Panc1 (cell line): ENCODE measurements at regions not wholly inside any gene's neighbourhood (a gene's known extent, or its start where the extent isn't known, plus 50 kb on each side); places are given as distances from the start of the nearest gene placed in this dataset.

Source experiments
- ATAC-seq: fragments of 200-7000 bp; cut with Tn5 transposase; 2 replicates; pipeline ENCODE4 v1.9.1; 2020; ENCODE audit warnings: mild to moderate bottlenecking, moderate library complexity
- BruUV-seq: library from RNA; stranded (reverse); fragments of 400-500 nt; replicated peaks from 2 replicates; lab custom pipeline; 2021; lab: Mats Ljungman, UMichigan
- CTCF ChIA-PET: fragments of 300-600 bp; sonication (Branson Sonifier 250); formaldehyde crosslinking; loops from one replicate; lab custom pipeline; 2022; ENCODE audit warnings: antibody characterized with exemption; lab: Charles Lee
- POLR2A ChIA-PET: fragments of 300-600 bp; sonication (Branson Sonifier 250); formaldehyde crosslinking; loops from one replicate; lab custom pipeline; 2022; ENCODE audit warnings: antibody characterized with exemption; lab: Charles Lee
- DNase-seq: peaks from one replicate; pipeline ENCODE4 v3.0.0-alpha.2; 2010; ENCODE audit warnings: low read depth, low spot score
- H3K27ac ChIP-seq: 2 replicates; pipeline ENCODE4 v1.5.1; 2011; ENCODE audit warnings: mild to moderate bottlenecking, low read length, inconsistent platforms
- H3K27me3 ChIP-seq: fragments of 200-500 bp; sonication (Bioruptor generic); 2 replicates; pipeline ENCODE4 v1.6.0; 2014; ENCODE audit warnings: low read length, inconsistent platforms; ENCODE audit not compliant: control insufficient read depth, insufficient read depth
- H3K36me3 ChIP-seq: fragments of 200-500 bp; sonication (Bioruptor generic); 2 replicates; pipeline ENCODE4 v1.5.1; 2014; ENCODE audit warnings: inconsistent platforms, mild to moderate bottlenecking, low read length, moderate library complexity; ENCODE audit not compliant: control insufficient read depth, insufficient read depth
- H3K4me1 ChIP-seq: 2 replicates; pipeline ENCODE4 v1.5.1; 2011; ENCODE audit warnings: inconsistent platforms, mild to moderate bottlenecking, low read length, moderate library complexity; ENCODE audit not compliant: control insufficient read depth, insufficient read depth
- H3K4me3 ChIP-seq, 2 experiments: 2 replicates each; pipeline ENCODE4 v1.5.1; 2011 to 2012; ENCODE audit warnings: low read depth in 2 of 2, low read length in 2 of 2, mild to moderate bottlenecking in 2 of 2, inconsistent platforms in 1 of 2, moderate library complexity in 1 of 2
- H3K9me3 ChIP-seq: fragments of 200-500 bp; sonication (Bioruptor generic); 2 replicates; pipeline ENCODE4 v1.5.1; 2014; ENCODE audit warnings: low read depth, mild to moderate bottlenecking, inconsistent platforms, low read length, moderate library complexity; ENCODE audit not compliant: control insufficient read depth, insufficient read depth
- CTCF ChIP-seq: fragments of 450-650 bp; IDR thresholded peaks from 2 replicates; pipeline ENCODE4 v1.5.1; 2017; ENCODE audit warnings: mild to moderate bottlenecking
- POLR2AphosphoS5 ChIP-seq: IDR thresholded peaks from 2 replicates; pipeline ENCODE4 v1.6.1; 2012; ENCODE audit warnings: mild to moderate bottlenecking, low read depth, low read length, moderate library complexity
- REST ChIP-seq, 2 experiments: IDR thresholded peaks; 2 replicates each; pipeline ENCODE4 v1.6.1; 2011 to 2012; ENCODE audit warnings: low read depth in 2 of 2, control low read depth in 1 of 2, low read length in 1 of 2, mild to moderate bottlenecking in 1 of 2, moderate library complexity in 1 of 2; ENCODE audit not compliant: insufficient read depth in 1 of 2
- SIN3A ChIP-seq: IDR thresholded peaks from 2 replicates; pipeline ENCODE4 v1.6.1; 2012; ENCODE audit warnings: low read depth, mild to moderate bottlenecking, low read length, moderate library complexity, borderline replicate concordance; ENCODE audit not compliant: insufficient read depth
- TCF7L2 ChIP-seq: IDR thresholded peaks from 2 replicates; pipeline ENCODE4 v1.6.1; 2011; ENCODE audit warnings: mild to moderate bottlenecking, low read depth, low read length, inconsistent platforms
- in situ Hi-C: cut with HindIII; loops from 2 replicates; pipeline ENCODE4 v1.10.0; 2016; ENCODE audit warnings: low sequenced_read_pairs, low pct_unique_long_range_greater_than_20kb
- intact Hi-C: fragments of 100-400 bp; cut with micrococcal nuclease; formaldehyde crosslinking; loops from one replicate; pipeline ENCODE4 v1.10.0; 2022; ENCODE audit not compliant: unreplicated experiment

- DNase-seq (no peak), ATAC-seq (no peak)
- Histone ChIP-seq H3K4me3 (no peak overlapping the region), H3K27me3 (no peaks in the 10 kb centered on the region), H3K36me3 (no peaks in the 10 kb centered on the region), H3K4me1 (no peaks in the 10 kb centered on the region; the same call in 1 of the 2 replicates), H3K27ac (no peak overlapping the region), H3K9me3 (no peaks in the 10 kb centered on the region)
- in situ Hi-C loops (no loop called here), intact Hi-C loops (no loop called here)
- no peak for TF ChIP-seq SIN3A
- TF ChIP-seq REST (IDR thresholded peaks at IDR 0.05; ENCODE audit: insufficient read depth in 1 of 2, low read depth in 2 of 2, low read length in 1 of 2): no peak
- TF ChIP-seq POLR2AphosphoS5: no peak
- no peak for TF ChIP-seq TCF7L2
- no peak for TF ChIP-seq CTCF
- CTCF ChIA-PET: no interaction called here
- POLR2A ChIA-PET: no interaction called here
- BruUV-seq: no TSS peak
Observed at GRCh38 chr4:114036864-114037263, 57.4 kb upstream of the ARSJ start.

- TF ChIP-seq POLR2AphosphoS5: no peak
- no peak for TF ChIP-seq REST (IDR thresholded peaks at IDR 0.05; ENCODE audit: insufficient read depth in 1 of 2, low read depth in 2 of 2, low read length in 1 of 2)
- TF ChIP-seq SIN3A: no peak
- no peak for TF ChIP-seq CTCF
- ChIA-PET CTCF (no interaction called here), POLR2A (no interaction called here)
- Histone ChIP-seq H3K4me3 (no peak overlapping the region), H3K4me1 (no peaks in the 10 kb centered on the region; the same call in 1 of the 2 replicates), H3K36me3 (no peaks in the 10 kb centered on the region), H3K9me3 (no peaks in the 10 kb centered on the region), H3K27me3 (no peaks in the 10 kb centered on the region), H3K27ac (no peak overlapping the region)
- ATAC-seq: no peak
- no TSS peak for BruUV-seq
- intact Hi-C loops: no loop called here
- in situ Hi-C loops: no loop called here
- DNase-seq: no peak
Observed at GRCh38 chr4:114037988-114038387, 58.5 kb upstream of the ARSJ start.
